DND-41 (cell line): ENCODE measurements at regions not wholly inside any gene's neighbourhood (a gene's known extent, or its start where the extent isn't known, plus 50 kb on each side); places are given as distances from the start of the nearest gene placed in this dataset.
"Not testable (repeated sequence)": the region's sequence is repeated elsewhere in the genome, so short reads cannot be mapped to it uniquely, and the experiment has no call there.

Experiments
- ATAC-seq: fragments of 200-7000 bp; cut with Tn5 transposase; 3 replicates; pipeline ENCODE4 v1.9.1; 2021; ENCODE audit warnings: low read depth; ENCODE audit not compliant: insufficient read depth
- DNase-seq: peaks from one replicate; pipeline ENCODE4 v3.0.0-alpha.2; 2020
- H2AFZ ChIP-seq: 2 replicates; pipeline ENCODE4 v1.6.0; 2012; ENCODE audit warnings: low read depth, low read length
- H3K27ac ChIP-seq: 2 replicates; pipeline ENCODE4 v1.5.1; 2012; ENCODE audit warnings: low read length, inconsistent platforms
- H3K27me3 ChIP-seq: fragments of 200-600 bp; sonication (generic); 2 replicates; pipeline ENCODE4 v1.6.0; 2012; ENCODE audit warnings: low read length, mild to moderate bottlenecking, inconsistent platforms; ENCODE audit not compliant: insufficient read depth, poor library complexity
- H3K36me3 ChIP-seq: 2 replicates; pipeline ENCODE4 v1.5.1; 2012; ENCODE audit warnings: low read length, inconsistent platforms; ENCODE audit not compliant: insufficient read depth
- H3K4me1 ChIP-seq: 2 replicates; pipeline ENCODE4 v1.5.1; 2012; ENCODE audit warnings: mild to moderate bottlenecking, low read length; ENCODE audit not compliant: insufficient read depth
- H3K4me2 ChIP-seq: 2 replicates; pipeline ENCODE4 v1.6.0; 2012; ENCODE audit warnings: mild to moderate bottlenecking, moderate library complexity, low read length, inconsistent platforms; ENCODE audit not compliant: insufficient read depth
- H3K4me3 ChIP-seq, 2 experiments: fragments of 200-600 bp in 1 of 2; shearing (Covaris generic) in 1 of 2; 2 replicates each; pipeline ENCODE4 v1.5.1; 2012 to 2016; ENCODE audit warnings: inconsistent platforms in 2 of 2, low read length in 2 of 2, mild to moderate bottlenecking in 2 of 2, low read depth in 1 of 2, moderate library complexity in 1 of 2
- H3K79me2 ChIP-seq: 2 replicates; pipeline ENCODE4 v1.6.0; 2012; ENCODE audit warnings: low read length, inconsistent platforms; ENCODE audit not compliant: insufficient read depth
- H3K9ac ChIP-seq: 2 replicates; pipeline ENCODE4 v1.6.0; 2012; ENCODE audit warnings: low read depth, mild to moderate bottlenecking, inconsistent platforms, low read length, moderate library complexity
- H3K9me3 ChIP-seq: 2 replicates; pipeline ENCODE4 v1.5.1; 2012; ENCODE audit warnings: low read length, moderate library complexity, mild to moderate bottlenecking, inconsistent platforms; ENCODE audit not compliant: insufficient read depth, severe bottlenecking
- H4K20me1 ChIP-seq: 2 replicates; pipeline ENCODE4 v1.6.0; 2012; ENCODE audit warnings: low read length; ENCODE audit not compliant: insufficient read depth
- CTCF ChIP-seq: IDR thresholded peaks from 2 replicates; pipeline ENCODE4 v1.5.1; 2012; ENCODE audit warnings: borderline replicate concordance, low read length, moderate library complexity, mild to moderate bottlenecking; ENCODE audit not compliant: poor library complexity, severe bottlenecking; ENCODE audit errors: extremely low read depth
- EZH2 ChIP-seq: IDR thresholded peaks from 3 replicates; pipeline ENCODE4 v1.6.1; 2012; ENCODE audit warnings: borderline replicate concordance, low read depth, mild to moderate bottlenecking, moderate library complexity, low read length, inconsistent platforms; ENCODE audit not compliant: severe bottlenecking

- not testable (repeated sequence) for ATAC-seq, H2AFZ ChIP-seq, H3K27ac ChIP-seq, H3K27me3 ChIP-seq, DNase-seq, H3K9me3 ChIP-seq, H3K36me3 ChIP-seq, H3K9ac ChIP-seq, H3K4me3 ChIP-seq, H3K79me2 ChIP-seq, H4K20me1 ChIP-seq, H3K4me2 ChIP-seq, H3K4me1 ChIP-seq
Observed at GRCh38 chr11:82181796-82182195, 551.9 kb downstream of the FAM181B start.

GRCh38 chr11:82176945-82177344 lies 556.7 kb downstream of the FAM181B start:
- Histone ChIP-seq H3K27ac (no peak overlapping the region), H3K27me3 (no peaks in the 10 kb centered on the region), H2AFZ (no peak overlapping the region), H3K36me3 (no peaks in the 10 kb centered on the region), H3K4me1 (no peaks in the 10 kb centered on the region), H3K9ac (no peak overlapping the region), H3K79me2 (no peaks in the 10 kb centered on the region), H3K4me3 (no peak overlapping the region), H3K9me3 (no peaks in the 10 kb centered on the region), H3K4me2 (no peak overlapping the region), H4K20me1 (no peaks in the 10 kb centered on the region)
- DNase-seq = no peak
- ATAC-seq = no peak
- TF ChIP-seq CTCF (no peak), EZH2 (no peak)

- H3K36me3 ChIP-seq = no peaks in the 10 kb centered on the region
- no peaks in the 10 kb centered on the region for H3K9me3 ChIP-seq
- no peak overlapping the region for H2AFZ ChIP-seq
- no peak overlapping the region for H3K27ac ChIP-seq
- H3K27me3 ChIP-seq = no peaks in the 10 kb centered on the region
- ATAC-seq (no peak), DNase-seq (no peak)
- no peak overlapping the region for H3K4me2 ChIP-seq
- no peaks in the 10 kb centered on the region for H3K79me2 ChIP-seq
- H3K4me3 ChIP-seq = no peak overlapping the region
- no peaks in the 10 kb centered on the region for H4K20me1 ChIP-seq
- TF ChIP-seq EZH2 (no peak), CTCF (no peak)
- no peak overlapping the region for H3K9ac ChIP-seq
- H3K4me1 ChIP-seq = no peaks in the 10 kb centered on the region
Observed at GRCh38 chr11:82176365-82176764, 557.3 kb downstream of the FAM181B start.

- no peaks in the 10 kb centered on the region for H3K4me1 ChIP-seq
- H4K20me1 ChIP-seq = no peaks in the 10 kb centered on the region
- H3K9me3 ChIP-seq = no peaks in the 10 kb centered on the region
- ATAC-seq (no peak), DNase-seq (no peak)
- no peak overlapping the region for H3K4me2 ChIP-seq
- no peaks in the 10 kb centered on the region for H3K27me3 ChIP-seq
- H3K27ac ChIP-seq = no peak overlapping the region
- H2AFZ ChIP-seq = no peak overlapping the region
- no peak overlapping the region for H3K9ac ChIP-seq
- H3K4me3 ChIP-seq = no peak overlapping the region
- no peaks in the 10 kb centered on the region for H3K36me3 ChIP-seq
- no peaks in the 10 kb centered on the region for H3K79me2 ChIP-seq
- TF ChIP-seq CTCF (peak; percentile 33), EZH2 (no peak)
Observed at GRCh38 chr11:82174610-82175009, 559.1 kb downstream of the FAM181B start.
